Adipocyte (in vitro differentiated cells): ENCODE measurements at regions not wholly inside any gene's neighbourhood (a gene's known extent, or its start where the extent isn't known, plus 50 kb on each side); places are given as distances from the start of the nearest gene placed in this dataset.

Source experiments
- DNase-seq: peaks from one replicate; pipeline ENCODE4 v3.0.0-alpha.2; 2015; ENCODE audit warnings: low read depth
- H3K27me3 ChIP-seq: replicated peaks from 2 replicates; pipeline ENCODE4 v1.7.0; 2013; ENCODE audit warnings: mild to moderate bottlenecking, low read length, moderate library complexity; ENCODE audit not compliant: control insufficient read depth, insufficient read depth
- H3K36me3 ChIP-seq: 2 replicates; pipeline ENCODE4 v1.7.0; 2013; ENCODE audit warnings: low read length, mild to moderate bottlenecking, moderate library complexity; ENCODE audit not compliant: control insufficient read depth, insufficient read depth, severe bottlenecking
- H3K4me1 ChIP-seq: 2 replicates; pipeline ENCODE4 v1.7.0; 2013; ENCODE audit warnings: mild to moderate bottlenecking, low read length, moderate library complexity; ENCODE audit not compliant: control insufficient read depth, insufficient read depth
- H3K4me3 ChIP-seq: 2 replicates; pipeline ENCODE4 v1.7.0; 2013; ENCODE audit warnings: mild to moderate bottlenecking, low read length, moderate library complexity
- H3K9ac ChIP-seq: 2 replicates; pipeline ENCODE4 v1.7.0; 2013; ENCODE audit warnings: mild to moderate bottlenecking, low read length, moderate library complexity
- H3K9me3 ChIP-seq: 2 replicates; pipeline ENCODE4 v1.7.0; 2013; ENCODE audit warnings: mild to moderate bottlenecking, low read length, moderate library complexity; ENCODE audit not compliant: control insufficient read depth

GRCh38 chr3:10707400-10708215 lies 108.4 kb upstream of the SLC6A11 start:
- H3K4me3 ChIP-seq: no peak overlapping the region
- H3K27me3 ChIP-seq: peaks cover 54% of the 10 kb centered on the region
- peak; percentile 1 for DNase-seq
- no peak overlapping the region for H3K9ac ChIP-seq
- no peaks in the 10 kb centered on the region for H3K9me3 ChIP-seq
- no peaks in the 10 kb centered on the region for H3K4me1 ChIP-seq
- no peaks in the 10 kb centered on the region for H3K36me3 ChIP-seq

DNA sequence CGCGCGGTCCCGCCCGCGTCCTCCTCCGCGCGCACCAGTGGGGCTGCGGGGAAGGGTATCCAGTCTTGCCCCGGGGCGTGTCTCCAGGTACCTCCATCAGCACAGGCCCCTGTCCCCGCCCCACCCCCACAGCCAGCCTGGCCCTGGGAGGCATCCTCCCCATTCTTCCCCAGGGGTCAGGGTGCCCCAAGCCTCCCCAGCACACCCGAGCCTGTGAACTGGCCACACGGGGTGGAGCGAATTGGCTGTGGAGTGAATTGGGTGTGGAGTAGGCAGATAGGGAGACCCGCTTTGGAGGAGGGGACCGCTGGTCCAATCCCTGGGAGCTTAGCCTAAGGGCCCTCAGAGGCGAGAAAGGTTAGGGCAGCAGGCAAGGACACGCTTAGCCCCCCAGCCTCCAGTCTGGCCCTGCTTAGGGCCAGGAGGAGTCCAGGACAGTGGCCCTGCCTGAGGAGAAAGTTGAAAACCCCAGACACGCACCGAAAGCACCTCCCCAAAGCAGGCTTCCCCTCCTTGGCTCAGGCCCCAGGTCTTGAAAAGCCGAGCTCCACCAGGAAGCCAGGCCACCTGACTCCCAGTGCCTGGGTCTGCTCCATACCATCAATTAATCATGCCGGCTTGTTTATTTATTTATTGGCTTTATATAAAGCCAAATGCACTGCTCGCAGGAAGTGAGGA lies 107.7 kb upstream of the SLC6A11 start:
- DNase-seq: no peak
- H3K4me1 ChIP-seq: no peaks in the 10 kb centered on the region
- peaks cover 55% of the 10 kb centered on the region for H3K27me3 ChIP-seq
- peaks cover 4% of the 10 kb centered on the region for H3K9me3 ChIP-seq
- no peak overlapping the region for H3K9ac ChIP-seq
- H3K4me3 ChIP-seq: no peak overlapping the region
- H3K36me3 ChIP-seq: no peaks in the 10 kb centered on the region

DNA sequence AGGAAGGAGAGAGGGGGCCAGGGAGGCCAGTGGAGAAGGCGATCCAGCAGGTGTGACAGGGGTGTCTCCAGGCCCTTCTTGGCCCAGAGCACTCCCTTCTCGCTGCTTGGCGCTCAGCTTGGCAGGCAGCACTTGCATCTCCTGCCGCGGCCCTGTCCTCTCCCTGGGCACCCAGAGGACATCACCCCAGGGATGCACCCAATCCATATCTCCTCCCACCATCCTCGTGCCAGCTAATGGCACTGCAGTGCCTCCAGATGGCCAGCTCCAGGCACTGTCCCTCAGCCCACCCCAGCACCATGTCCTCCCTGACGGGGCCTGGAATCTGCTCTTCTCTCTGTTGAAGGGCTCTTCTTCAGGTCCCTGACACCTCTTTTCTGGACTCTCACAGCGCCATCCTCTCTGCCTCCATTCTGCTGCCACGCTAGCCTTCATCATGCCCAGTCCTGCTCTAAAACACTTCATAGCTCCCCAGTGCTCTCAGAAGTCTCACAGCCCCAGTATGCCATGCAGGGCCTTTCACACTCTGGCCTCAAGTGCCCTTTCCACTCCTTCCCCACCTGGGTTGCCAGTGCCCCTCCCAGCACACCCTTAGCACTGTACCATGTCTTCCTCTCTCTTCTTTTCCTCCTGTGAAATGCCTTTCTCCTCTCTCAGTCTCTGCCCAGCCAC lies 106.8 kb upstream of the SLC6A11 start:
- H3K4me3 ChIP-seq: no peak overlapping the region
- H3K4me1 ChIP-seq: no peaks in the 10 kb centered on the region
- no peak overlapping the region for H3K9ac ChIP-seq
- H3K9me3 ChIP-seq: peaks cover 13% of the 10 kb centered on the region
- peaks cover 57% of the 10 kb centered on the region for H3K27me3 ChIP-seq
- no peaks in the 10 kb centered on the region for H3K36me3 ChIP-seq
- DNase-seq: no peak

- Histone ChIP-seq H3K36me3 (no peaks in the 10 kb centered on the region), H3K9me3 (peaks cover 26% of the 10 kb centered on the region), H3K27me3 (peaks cover 39% of the 10 kb centered on the region), H3K4me3 (no peak overlapping the region), H3K4me1 (no peaks in the 10 kb centered on the region), H3K9ac (no peak overlapping the region)
- DNase-seq: no peak
Measured at GRCh38 chr3:10712121-10712520, 103.9 kb upstream of the SLC6A11 start.

GRCh38 chr3:10713656-10714055 lies 102.4 kb upstream of the SLC6A11 start:
- DNase-seq: no peak
- Histone ChIP-seq H3K36me3 (no peaks in the 10 kb centered on the region), H3K4me1 (no peaks in the 10 kb centered on the region), H3K9me3 (peaks cover 26% of the 10 kb centered on the region), H3K9ac (no peak overlapping the region), H3K4me3 (no peak overlapping the region), H3K27me3 (peaks cover 32% of the 10 kb centered on the region)

DNA sequence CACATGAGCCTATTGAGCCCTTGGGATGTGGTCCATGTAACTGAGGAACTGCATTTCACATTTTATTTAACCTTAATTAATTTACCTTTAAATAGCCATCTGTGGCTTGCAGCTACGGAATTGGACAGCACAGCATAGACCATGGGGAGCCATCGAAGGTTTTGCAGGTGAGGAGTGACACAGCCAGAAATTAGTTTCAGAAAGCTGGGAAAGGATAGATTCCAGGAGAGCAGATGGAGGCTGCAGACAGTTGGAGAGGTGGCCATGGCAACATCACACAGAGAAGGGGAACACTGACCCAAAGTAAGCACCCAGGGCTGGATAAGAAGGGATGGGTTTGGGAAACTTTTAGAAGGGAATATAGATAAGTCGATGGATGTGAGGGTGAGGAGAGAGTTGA lies 100.1 kb upstream of the SLC6A11 start:
- no peak for DNase-seq
- no peak overlapping the region for H3K4me3 ChIP-seq
- no peaks in the 10 kb centered on the region for H3K4me1 ChIP-seq
- no peak overlapping the region for H3K9ac ChIP-seq
- H3K27me3 ChIP-seq: peaks cover 32% of the 10 kb centered on the region
- H3K9me3 ChIP-seq: peaks cover 26% of the 10 kb centered on the region
- H3K36me3 ChIP-seq: no peaks in the 10 kb centered on the region

DNA sequence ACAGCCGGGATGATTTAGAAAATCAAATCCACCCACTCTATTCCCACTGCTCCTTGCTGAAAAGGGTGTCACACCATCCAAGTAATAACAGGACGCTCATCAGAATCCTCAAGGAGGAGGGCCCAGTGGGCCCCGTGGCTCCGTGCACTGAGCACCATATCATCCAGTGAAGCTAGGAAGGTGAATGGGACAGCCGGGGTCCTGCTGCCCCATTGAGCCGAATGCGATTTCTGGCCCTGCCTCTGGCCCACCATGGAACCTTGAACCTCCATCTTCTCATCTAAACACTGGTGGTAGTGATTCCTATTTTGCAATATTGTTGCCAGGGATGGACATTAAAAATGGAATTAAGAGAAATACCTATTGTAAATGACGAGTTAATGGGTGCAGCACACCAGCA lies 99.1 kb upstream of the SLC6A11 start:
- peaks cover 36% of the 10 kb centered on the region for H3K27me3 ChIP-seq
- H3K9me3 ChIP-seq: peaks cover 26% of the 10 kb centered on the region
- H3K36me3 ChIP-seq: no peaks in the 10 kb centered on the region
- no peak overlapping the region for H3K4me3 ChIP-seq
- H3K4me1 ChIP-seq: no peaks in the 10 kb centered on the region
- no peak for DNase-seq
- no peak overlapping the region for H3K9ac ChIP-seq

DNA sequence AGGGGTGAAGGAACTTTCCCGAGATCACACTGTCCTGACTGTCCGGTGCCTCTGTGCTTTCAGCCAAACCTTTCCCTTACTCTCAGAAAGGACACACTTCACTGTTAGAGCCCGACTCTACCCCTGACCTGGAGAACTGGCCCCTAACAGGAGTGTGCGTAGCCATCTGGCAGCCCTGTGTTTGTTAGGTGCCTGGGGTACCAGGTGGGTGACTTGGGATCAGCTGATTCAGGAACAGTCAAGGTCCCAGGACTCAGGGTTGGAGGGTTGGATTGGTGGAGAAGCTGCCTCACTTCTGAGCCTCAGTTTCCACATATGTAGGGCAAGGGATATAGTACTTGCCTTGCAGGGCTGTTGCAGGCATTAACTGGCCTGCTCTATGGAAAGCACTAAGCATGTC lies 98.3 kb upstream of the SLC6A11 start:
- Histone ChIP-seq H3K27me3 (peaks cover 39% of the 10 kb centered on the region), H3K9me3 (peaks cover 26% of the 10 kb centered on the region)
- no peak for DNase-seq

GRCh38 chr3:10721101-10721500 lies 94.9 kb upstream of the SLC6A11 start:
- H3K27me3 ChIP-seq: peaks cover 43% of the 10 kb centered on the region
- H3K9me3 ChIP-seq: no peaks in the 10 kb centered on the region
- no peaks in the 10 kb centered on the region for H3K36me3 ChIP-seq
- H3K4me3 ChIP-seq: no peak overlapping the region
- no peak overlapping the region for H3K9ac ChIP-seq
- H3K4me1 ChIP-seq: peaks cover 14% of the 10 kb centered on the region
- DNase-seq: no peak

More for the DNA sequence above, 98.3 kb upstream of the SLC6A11 start:
- no peak overlapping the region for H3K9ac ChIP-seq
- no peaks in the 10 kb centered on the region for H3K4me1 ChIP-seq
- no peak overlapping the region for H3K4me3 ChIP-seq
- no peaks in the 10 kb centered on the region for H3K36me3 ChIP-seq

GRCh38 chr3:10722911-10723310 lies 93.1 kb upstream of the SLC6A11 start:
- DNase-seq: no peak
- Histone ChIP-seq H3K4me1 (peaks cover 15% of the 10 kb centered on the region), H3K36me3 (no peaks in the 10 kb centered on the region), H3K9me3 (no peaks in the 10 kb centered on the region), H3K27me3 (peaks cover 49% of the 10 kb centered on the region), H3K9ac (no peak overlapping the region), H3K4me3 (no peak overlapping the region)

GRCh38 chr3:10723991-10724390 lies 92.0 kb upstream of the SLC6A11 start:
- Histone ChIP-seq H3K9ac (no peak overlapping the region), H3K36me3 (no peaks in the 10 kb centered on the region), H3K27me3 (peaks cover 55% of the 10 kb centered on the region), H3K9me3 (no peaks in the 10 kb centered on the region), H3K4me3 (no peak overlapping the region), H3K4me1 (peaks cover 15% of the 10 kb centered on the region)
- no peak for DNase-seq
